CD8-positive, alpha-beta memory T cell (primary cell): ENCODE measurements at regions not wholly inside any gene's neighbourhood (a gene's known extent, or its start where the extent isn't known, plus 50 kb on each side); places are given as distances from the start of the nearest gene placed in this dataset.
A peak's percentile ranks its signal among the peaks of the same experiment; 100 is the strongest.
"Not testable (repeated sequence)": the region's sequence is repeated elsewhere in the genome, so short reads cannot be mapped to it uniquely, and the experiment has no call there.

Source experiments
- CTCF ChIA-PET: fragments of 350-600 bp; sonication (Branson Sonifier 250); formaldehyde crosslinking; loops from one replicate; lab custom pipeline; 2021; ENCODE audit warnings: antibody characterized with exemption; lab: Charles Lee
- POLR2A ChIA-PET: fragments of 350-600 bp; sonication (Branson Sonifier 250); formaldehyde crosslinking; loops from one replicate; lab custom pipeline; 2021; ENCODE audit warnings: antibody characterized with exemption; lab: Charles Lee
- DNase-seq, 5 donors: peaks; one replicate each; pipeline versions ENCODE4 v3.0.0 to v3.0.0-alpha.2; 2020 to 2022; ENCODE audit warnings: mixed read lengths in 1 of 5
- H3K27ac ChIP-seq: one replicate; pipeline ENCODE4 v1.7.0; 2013; ENCODE audit warnings: low read depth, mild to moderate bottlenecking, low read length, moderate library complexity
- H3K27me3 ChIP-seq: 2 replicates; pipeline ENCODE4 v1.7.0; 2013; ENCODE audit warnings: low read length, mild to moderate bottlenecking; ENCODE audit not compliant: insufficient read depth, poor library complexity, severe bottlenecking
- H3K36me3 ChIP-seq: 2 replicates; pipeline ENCODE4 v1.7.0; 2013; ENCODE audit warnings: mild to moderate bottlenecking, low read length, moderate library complexity; ENCODE audit not compliant: insufficient read depth
- H3K4me1 ChIP-seq: 2 replicates; pipeline ENCODE4 v1.7.0; 2013; ENCODE audit warnings: mild to moderate bottlenecking, low read length, moderate library complexity; ENCODE audit not compliant: insufficient read depth
- H3K4me3 ChIP-seq: 2 replicates; pipeline ENCODE4 v1.7.0; 2013; ENCODE audit warnings: mild to moderate bottlenecking, low read length
- H3K9me3 ChIP-seq: 2 replicates; pipeline ENCODE4 v1.7.0; 2013; ENCODE audit warnings: mild to moderate bottlenecking, low read length
- H3K27ac Mint-ChIP-seq, 8 donors: one replicate each; pipeline ENCODE4 v1.8.0; 2020 to 2021; ENCODE audit warnings: mixed read lengths in 8 of 8, mild to moderate bottlenecking in 6 of 8, inconsistent platforms in 3 of 8, moderate library complexity in 3 of 8
- H3K27me3 Mint-ChIP-seq, 2 donors: one replicate each; pipeline ENCODE4 v1.8.0; 2020 to 2021; ENCODE audit warnings: mixed read lengths in 2 of 2, mild to moderate bottlenecking in 1 of 2, moderate library complexity in 1 of 2
- H3K36me3 Mint-ChIP-seq, 3 donors: one replicate each; pipeline ENCODE4 v1.8.0; 2020 to 2021; ENCODE audit warnings: mixed read lengths in 3 of 3, inconsistent platforms in 1 of 3, mild to moderate bottlenecking in 1 of 3
- H3K4me1 Mint-ChIP-seq, 3 donors: one replicate each; pipeline ENCODE4 v1.8.0; 2020 to 2021; ENCODE audit warnings: mixed read lengths in 3 of 3, inconsistent platforms in 1 of 3, mild to moderate bottlenecking in 1 of 3
- H3K4me3 Mint-ChIP-seq, 7 donors: one replicate each; pipeline ENCODE4 v1.8.0; 2020 to 2021; ENCODE audit warnings: mixed read lengths in 7 of 7, mild to moderate bottlenecking in 6 of 7, moderate library complexity in 4 of 7, inconsistent platforms in 2 of 7
- H3K9me3 Mint-ChIP-seq, 5 donors: one replicate each; pipeline ENCODE4 v1.8.0; 2020 to 2022; ENCODE audit warnings: mixed read lengths in 5 of 5, mild to moderate bottlenecking in 3 of 5, moderate library complexity in 2 of 5, inconsistent platforms in 1 of 5

GRCh38 chr10:80814147-80814652, 276.5 kb downstream of the SH2D4B start:
- Mint-ChIP-seq H3K36me3 (no peaks in the 10 kb centered on the region), H3K27me3 (peaks cover 2 to 4% of the 10 kb centered on the region in 2 donors), H3K9me3 (peaks cover 0 to 20% (median 6%) of the 10 kb centered on the region in 5 donors), H3K4me1 (no peaks in the 10 kb centered on the region), H3K27ac (no peak overlapping the region), H3K4me3 (no peak overlapping the region)
- Histone ChIP-seq H3K4me3 (no peak overlapping the region), H3K27ac (no peak overlapping the region), H3K36me3 (no peaks in the 10 kb centered on the region), H3K4me1 (no peaks in the 10 kb centered on the region), H3K9me3 (no peaks in the 10 kb centered on the region), H3K27me3 (no peaks in the 10 kb centered on the region)
- POLR2A ChIA-PET, result no interaction called here
- CTCF ChIA-PET, result no interaction called here
- no peak for DNase-seq

GRCh38 chr10:80829151-80829550, 291.4 kb downstream of the SH2D4B start:
- Histone ChIP-seq H3K27ac (no peak overlapping the region), H3K27me3 (no peaks in the 10 kb centered on the region), H3K36me3 (no peaks in the 10 kb centered on the region), H3K9me3 (peaks cover 5% of the 10 kb centered on the region), H3K4me3 (no peak overlapping the region), H3K4me1 (no peaks in the 10 kb centered on the region)
- POLR2A ChIA-PET, result no interaction called here
- Mint-ChIP-seq H3K27me3 (peaks cover 0 to 2% of the 10 kb centered on the region in 2 donors), H3K36me3 (no peaks in the 10 kb centered on the region), H3K9me3 (peaks cover 17 to 29% (median 20%) of the 10 kb centered on the region in 5 donors), H3K4me3 (no peak overlapping the region), H3K27ac (no peak overlapping the region), H3K4me1 (no peaks in the 10 kb centered on the region)
- DNase-seq, result no peak
- CTCF ChIA-PET, result no interaction called here

GRCh38 chr10:80829562-80829961, 291.9 kb downstream of the SH2D4B start:
- no peak overlapping the region for H3K27ac Mint-ChIP-seq
- H3K27me3 Mint-ChIP-seq, result peaks cover 0 to 2% of the 10 kb centered on the region in 2 donors
- no peaks in the 10 kb centered on the region for H3K4me1 Mint-ChIP-seq
- no peaks in the 10 kb centered on the region for H3K36me3 Mint-ChIP-seq
- DNase-seq, result no peak
- POLR2A ChIA-PET, result no interaction called here
- no peak overlapping the region for H3K4me3 Mint-ChIP-seq
- H3K27me3 ChIP-seq, result no peaks in the 10 kb centered on the region
- peaks cover 5% of the 10 kb centered on the region for H3K9me3 ChIP-seq
- H3K9me3 Mint-ChIP-seq, result peaks cover 17 to 29% (median 20%) of the 10 kb centered on the region in 5 donors
- no peaks in the 10 kb centered on the region for H3K36me3 ChIP-seq
- no peak overlapping the region for H3K4me3 ChIP-seq
- CTCF ChIA-PET, result no interaction called here
- H3K4me1 ChIP-seq, result no peaks in the 10 kb centered on the region
- H3K27ac ChIP-seq, result no peak overlapping the region

DNA sequence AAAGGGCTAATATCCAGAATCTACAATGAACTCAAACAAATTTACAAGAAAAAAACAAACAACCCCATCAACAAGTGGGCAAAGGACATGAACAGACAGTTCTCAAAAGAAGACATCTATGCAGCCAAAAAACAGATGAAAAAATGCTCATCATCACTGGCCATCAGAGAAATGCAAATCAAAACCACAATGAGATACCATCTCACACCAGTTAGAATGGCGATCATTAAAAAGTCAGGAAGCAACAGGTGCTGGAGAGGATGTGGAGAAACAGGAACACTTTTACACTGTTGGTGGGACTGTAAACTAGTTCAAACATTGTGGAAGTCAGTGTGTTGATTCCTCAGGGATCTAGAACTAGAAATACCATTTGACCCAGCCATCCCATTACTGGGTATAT, 295.0 kb downstream of the SH2D4B start:
- H3K9me3 ChIP-seq, H3K27ac ChIP-seq, H3K36me3 ChIP-seq, H3K27me3 ChIP-seq, DNase-seq, H3K4me3 ChIP-seq, POLR2A ChIA-PET, H3K27ac Mint-ChIP-seq, H3K4me3 Mint-ChIP-seq, H3K36me3 Mint-ChIP-seq, H3K4me1 ChIP-seq, H3K27me3 Mint-ChIP-seq, CTCF ChIA-PET, H3K4me1 Mint-ChIP-seq: not testable (repeated sequence)
- peaks cover 17 to 28% (median 20%) of the 10 kb centered on the region in 5 donors for H3K9me3 Mint-ChIP-seq

- Mint-ChIP-seq H3K9me3 (no peaks in the 10 kb centered on the region), H3K4me1 (no peaks in the 10 kb centered on the region), H3K27ac (peak overlapping the region in 1 of 8 donors; percentile 59), H3K4me3 (no peak overlapping the region), H3K36me3 (no peaks in the 10 kb centered on the region), H3K27me3 (no peaks in the 10 kb centered on the region)
- Histone ChIP-seq H3K9me3 (no peaks in the 10 kb centered on the region), H3K4me3 (no peak overlapping the region), H3K4me1 (no peaks in the 10 kb centered on the region), H3K36me3 (no peaks in the 10 kb centered on the region), H3K27me3 (no peaks in the 10 kb centered on the region), H3K27ac (no peak overlapping the region)
- DNase-seq, result no peak
- POLR2A ChIA-PET, result no interaction called here
- CTCF ChIA-PET, result no interaction called here
Observed at GRCh38 chr10:80855348-80855971, 317.8 kb downstream of the SH2D4B start.

GRCh38 chr10:80856186-80856585, 318.5 kb downstream of the SH2D4B start:
- Mint-ChIP-seq H3K27ac (no peak overlapping the region), H3K36me3 (no peaks in the 10 kb centered on the region), H3K4me3 (no peak overlapping the region), H3K4me1 (no peaks in the 10 kb centered on the region), H3K27me3 (no peaks in the 10 kb centered on the region), H3K9me3 (no peaks in the 10 kb centered on the region)
- no peaks in the 10 kb centered on the region for H3K36me3 ChIP-seq
- H3K4me3 ChIP-seq, result no peak overlapping the region
- no peaks in the 10 kb centered on the region for H3K9me3 ChIP-seq
- H3K27ac ChIP-seq, result no peak overlapping the region
- ChIA-PET POLR2A (no interaction called here), CTCF (no interaction called here)
- DNase-seq, result no peak
- no peaks in the 10 kb centered on the region for H3K4me1 ChIP-seq
- H3K27me3 ChIP-seq, result no peaks in the 10 kb centered on the region

- POLR2A ChIA-PET, H3K27ac ChIP-seq, H3K36me3 Mint-ChIP-seq, H3K36me3 ChIP-seq, H3K27ac Mint-ChIP-seq, DNase-seq, H3K27me3 ChIP-seq, CTCF ChIA-PET, H3K4me3 Mint-ChIP-seq, H3K4me1 ChIP-seq, H3K9me3 Mint-ChIP-seq, H3K4me1 Mint-ChIP-seq, H3K9me3 ChIP-seq, H3K4me3 ChIP-seq, H3K27me3 Mint-ChIP-seq: not testable (repeated sequence)
Observed at GRCh38 chr10:80859279-80859678, 321.6 kb downstream of the SH2D4B start.

- POLR2A ChIA-PET, result no interaction called here
- Mint-ChIP-seq H3K36me3 (no peaks in the 10 kb centered on the region), H3K4me1 (no peaks in the 10 kb centered on the region), H3K4me3 (no peak overlapping the region), H3K27ac (no peak overlapping the region), H3K27me3 (no peaks in the 10 kb centered on the region), H3K9me3 (peaks cover 0 to 3% (median 0%) of the 10 kb centered on the region in 5 donors)
- Histone ChIP-seq H3K9me3 (no peaks in the 10 kb centered on the region), H3K27me3 (no peaks in the 10 kb centered on the region), H3K4me1 (no peaks in the 10 kb centered on the region), H3K27ac (no peak overlapping the region), H3K36me3 (no peaks in the 10 kb centered on the region), H3K4me3 (no peak overlapping the region)
- no peak for DNase-seq
- CTCF ChIA-PET, result no interaction called here
Observed at GRCh38 chr10:80860719-80861118, 323.0 kb downstream of the SH2D4B start.
